HTR-8/SVneo (cell line): ENCODE measurements at regions not wholly inside any gene's neighbourhood (a gene's known extent, or its start where the extent isn't known, plus 50 kb on each side); places are given as distances from the start of the nearest gene placed in this dataset.
"Not testable (repeated sequence)": the region's sequence is repeated elsewhere in the genome, so short reads cannot be mapped to it uniquely, and the experiment has no call there.

Experiments
- DNase-seq: peaks from one replicate; pipeline ENCODE4 v3.0.0; 2011; ENCODE audit warnings: low spot score, mixed read lengths; ENCODE audit not compliant: insufficient read length
- FAIRE-seq: peaks from 2 replicates; lab custom pipeline; 2011; peaks lifted over from hg19 to GRCh38; lab: Jason Lieb, UNC

DNA sequence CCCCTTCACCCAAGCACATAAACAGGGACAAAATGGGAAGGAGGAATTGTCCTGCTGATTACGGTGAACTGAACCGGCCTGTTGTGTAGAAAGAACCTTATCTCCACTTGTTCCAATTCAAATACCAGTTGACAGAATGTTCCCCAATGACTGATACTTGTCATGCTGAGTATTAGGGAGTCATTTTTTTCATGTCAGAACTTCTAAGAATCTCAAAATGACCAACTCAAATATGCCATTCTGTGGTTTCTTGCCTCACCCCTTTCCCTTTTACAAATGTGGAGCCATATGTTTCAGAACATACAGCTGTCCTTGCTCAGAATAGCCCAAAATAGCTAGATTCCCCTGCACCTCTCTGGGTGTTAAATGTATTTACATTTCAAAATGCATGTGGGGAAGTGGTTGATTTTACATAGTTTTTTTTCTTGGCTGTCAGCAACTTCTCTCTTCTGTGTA is 405.9 kb upstream of the TBL1XR1 start:
- FAIRE-seq (no peak), DNase-seq (no peak)

DNA sequence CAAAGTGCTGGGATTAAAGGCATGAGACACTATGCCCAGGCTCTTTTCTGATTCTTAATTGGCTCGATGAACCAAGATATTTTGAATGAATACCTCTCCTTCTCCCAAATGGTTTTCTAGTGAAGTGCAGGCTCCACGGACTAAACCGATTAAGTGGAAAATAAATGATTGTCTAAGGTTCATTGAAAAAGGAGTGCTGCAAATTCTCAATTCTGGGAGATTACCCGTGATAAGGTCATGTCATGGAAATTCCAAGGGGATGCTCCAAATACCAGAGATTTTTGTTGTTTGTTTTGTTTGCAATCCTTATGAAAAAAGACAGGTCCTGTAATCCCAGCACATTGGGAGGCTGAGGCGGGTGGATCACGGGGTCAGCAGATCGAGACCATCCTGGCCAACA is 406.9 kb upstream of the TBL1XR1 start:
- no peak for FAIRE-seq
- DNase-seq, result no peak

- DNase-seq (no peak), FAIRE-seq (no peak)
These were observed 409.6 kb upstream of the TBL1XR1 start for GRCh38 chr3:177606891-177607290.

GRCh38 chr3:177607589-177607988 is 410.3 kb upstream of the TBL1XR1 start:
- FAIRE-seq, result no peak
- DNase-seq, result no peak

GRCh38 chr3:177608443-177608842 is 411.2 kb upstream of the TBL1XR1 start:
- no peak for DNase-seq
- FAIRE-seq, result no peak

- DNase-seq, result no peak
These were observed 412.3 kb upstream of the TBL1XR1 start for GRCh38 chr3:177609613-177610012.

DNA sequence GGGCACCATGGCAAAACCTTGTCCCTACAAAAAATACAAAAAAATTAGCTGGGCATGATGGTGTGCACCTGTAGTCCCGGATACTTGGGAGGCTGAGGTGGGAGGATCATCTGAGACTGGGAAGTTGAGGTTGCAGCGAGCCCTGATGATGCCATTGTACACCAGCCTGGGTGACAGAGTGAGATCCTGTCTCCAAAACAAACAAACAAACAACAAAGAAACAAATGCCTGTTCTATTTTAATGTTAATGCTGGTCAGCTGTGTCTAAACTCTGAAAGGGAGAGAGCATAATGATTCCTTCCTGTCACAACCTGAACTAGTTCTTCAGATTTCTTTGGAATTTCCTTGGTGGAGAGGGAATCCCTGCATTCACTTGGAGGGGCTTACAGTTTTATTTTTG is 413.0 kb upstream of the TBL1XR1 start:
- no peak for FAIRE-seq
- DNase-seq, result no peak

More at GRCh38 chr3:177609613-177610012, 412.3 kb upstream of the TBL1XR1 start:
- FAIRE-seq, result no peak

DNA sequence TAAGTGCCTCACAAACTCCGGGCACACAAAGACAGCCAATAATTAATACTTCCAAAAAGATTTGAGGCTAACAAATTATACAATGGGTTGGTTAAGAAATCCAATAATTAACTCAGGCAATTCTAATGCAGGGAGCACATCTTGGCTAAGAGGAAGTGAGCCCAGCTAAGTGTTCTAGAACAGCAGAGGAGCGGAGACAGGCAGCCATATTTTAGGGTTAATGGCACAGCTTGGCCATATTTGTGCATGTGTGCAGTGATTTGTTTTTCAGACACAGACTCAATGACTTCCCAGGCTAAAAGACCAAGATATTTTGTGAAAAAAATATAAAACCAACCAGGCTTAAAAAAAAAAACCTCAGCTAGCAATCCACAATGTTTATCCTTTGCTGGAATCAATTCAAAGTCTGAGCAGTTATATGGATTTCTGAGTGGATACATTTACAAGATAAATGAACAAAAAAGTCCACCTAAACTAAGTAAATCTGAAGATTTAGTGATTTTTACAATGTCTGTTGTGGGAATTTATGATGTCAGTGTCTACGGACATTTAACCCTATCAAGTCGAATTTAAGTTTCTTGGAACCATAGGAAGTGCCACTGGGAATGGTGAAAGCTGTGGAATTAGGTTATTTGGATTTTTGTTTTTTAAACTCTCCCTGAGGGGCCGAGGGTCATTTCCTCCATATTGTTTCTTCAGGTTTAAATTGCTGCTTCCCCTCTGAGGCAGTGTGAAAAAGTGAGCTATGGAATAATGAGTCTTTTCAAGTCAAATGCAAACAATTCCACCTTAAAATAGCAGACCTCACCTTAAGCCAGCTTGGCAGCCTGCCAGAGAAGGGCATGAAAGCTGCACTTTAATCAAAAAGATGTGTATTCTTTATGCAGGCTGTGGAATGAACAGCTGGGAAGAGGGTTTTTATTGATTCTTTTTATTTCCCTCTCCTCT is 413.7 kb upstream of the TBL1XR1 start:
- DNase-seq, result no peak
- FAIRE-seq, result no peak

- DNase-seq, result no peak
- no peak for FAIRE-seq
These were observed 414.6 kb upstream of the TBL1XR1 start for GRCh38 chr3:177611752-177612334.

GRCh38 chr3:177613901-177614300 is 416.6 kb upstream of the TBL1XR1 start:
- DNase-seq (no peak), FAIRE-seq (no peak)

DNA sequence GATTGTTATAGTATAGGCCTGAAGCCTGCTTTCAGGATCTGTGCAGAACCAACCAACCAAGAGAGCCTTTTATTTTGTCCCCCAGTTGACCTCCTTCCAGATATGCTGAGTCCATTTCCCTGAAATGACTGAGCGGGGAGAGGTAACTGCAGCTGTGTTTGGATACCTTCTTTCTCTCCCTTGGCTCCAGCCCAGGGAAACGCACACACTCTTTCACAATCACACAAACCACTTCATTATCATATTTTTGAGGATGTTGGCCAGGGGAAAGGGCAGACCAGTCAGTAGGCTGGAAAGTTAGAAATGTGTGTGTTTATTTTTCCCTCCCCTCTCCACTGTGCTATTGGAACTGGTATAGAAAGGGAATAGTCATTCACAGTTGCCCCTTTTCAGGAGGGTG is 417.7 kb upstream of the TBL1XR1 start:
- DNase-seq (peak; percentile 37), FAIRE-seq (no peak)

GRCh38 chr3:177618873-177619733 is 421.8 kb upstream of the TBL1XR1 start:
- no peak for DNase-seq
- FAIRE-seq, result no peak

- no peak for FAIRE-seq
- DNase-seq, result no peak
These were observed 422.8 kb upstream of the TBL1XR1 start for GRCh38 chr3:177620073-177620472.

- no peak for FAIRE-seq
- no peak for DNase-seq
These were observed 425.2 kb upstream of the TBL1XR1 start for GRCh38 chr3:177622520-177622919.

DNA sequence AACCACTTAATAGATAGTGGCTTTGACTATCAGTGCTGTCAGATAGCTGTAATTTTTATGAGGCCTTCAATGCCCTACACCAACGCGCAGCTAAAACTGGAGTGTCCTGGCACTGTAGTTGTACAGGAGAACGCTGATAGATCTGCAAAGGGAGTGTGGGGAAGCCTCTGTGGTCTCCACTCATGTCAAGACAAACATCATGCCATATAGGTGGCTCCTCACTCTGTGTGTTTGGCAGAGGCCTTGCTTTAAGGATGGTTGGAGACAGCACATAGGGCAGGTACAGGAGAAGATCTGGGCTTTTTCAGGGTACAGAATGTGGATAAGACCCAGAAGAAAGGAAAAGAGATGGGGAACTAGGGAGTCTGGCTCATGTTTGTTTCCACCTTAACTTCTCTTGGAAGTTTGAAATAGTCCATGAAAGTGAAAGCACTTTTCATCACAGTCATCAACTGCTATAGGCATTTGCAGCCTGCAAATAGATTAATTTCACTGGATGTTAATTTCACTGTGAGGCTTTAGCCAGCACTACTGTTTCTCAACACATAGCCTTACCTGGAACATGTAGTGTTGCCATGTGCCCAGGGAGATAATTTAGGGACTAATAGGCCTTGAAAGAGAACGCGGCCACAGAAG is 425.8 kb upstream of the TBL1XR1 start:
- DNase-seq (no peak), FAIRE-seq (no peak)

DNA sequence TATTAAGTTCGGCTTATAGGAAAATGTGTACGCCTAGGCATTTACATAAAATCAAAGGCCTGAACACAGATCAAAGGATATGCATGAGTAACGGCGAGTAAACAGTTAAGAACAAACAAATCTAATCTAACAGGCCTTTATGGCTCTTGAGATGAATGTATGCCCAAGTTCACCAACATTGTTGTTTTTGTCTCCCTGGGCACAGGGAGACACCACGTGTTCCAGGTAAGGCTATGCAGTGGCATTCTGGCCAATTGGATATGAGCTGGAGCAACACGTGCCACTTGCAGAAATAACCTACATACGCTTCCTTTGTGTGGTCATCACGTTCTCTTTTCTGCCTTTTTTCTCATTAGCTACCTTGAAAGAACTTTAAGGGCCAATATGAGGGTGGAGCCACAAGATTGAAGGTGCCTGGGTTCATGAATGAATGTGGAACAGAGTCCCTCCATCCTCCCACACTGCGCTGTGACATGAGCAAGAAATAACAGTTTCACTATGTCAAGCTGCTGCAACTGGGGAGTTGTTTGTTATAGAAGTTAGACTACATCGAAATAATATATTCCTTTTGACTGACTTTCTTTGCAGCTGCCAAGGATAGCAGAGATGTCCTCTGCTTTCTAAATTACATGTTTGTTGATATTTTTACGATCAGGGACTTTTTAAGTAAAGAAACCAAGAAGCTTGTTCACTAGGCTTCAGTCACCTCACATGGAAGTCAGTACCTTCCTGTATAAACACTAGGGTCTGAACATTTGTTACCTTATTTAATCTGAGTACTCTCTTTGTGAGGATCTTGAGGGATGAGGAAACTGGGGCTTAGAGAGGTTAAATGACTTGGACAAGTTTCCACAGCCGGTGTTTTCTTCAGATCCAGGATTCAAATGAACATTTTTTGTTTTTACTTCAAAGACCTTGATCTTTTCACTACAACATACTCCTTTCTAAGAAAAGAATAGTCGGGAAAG is 427.5 kb upstream of the TBL1XR1 start:
- no peak for DNase-seq
- no peak for FAIRE-seq

DNA sequence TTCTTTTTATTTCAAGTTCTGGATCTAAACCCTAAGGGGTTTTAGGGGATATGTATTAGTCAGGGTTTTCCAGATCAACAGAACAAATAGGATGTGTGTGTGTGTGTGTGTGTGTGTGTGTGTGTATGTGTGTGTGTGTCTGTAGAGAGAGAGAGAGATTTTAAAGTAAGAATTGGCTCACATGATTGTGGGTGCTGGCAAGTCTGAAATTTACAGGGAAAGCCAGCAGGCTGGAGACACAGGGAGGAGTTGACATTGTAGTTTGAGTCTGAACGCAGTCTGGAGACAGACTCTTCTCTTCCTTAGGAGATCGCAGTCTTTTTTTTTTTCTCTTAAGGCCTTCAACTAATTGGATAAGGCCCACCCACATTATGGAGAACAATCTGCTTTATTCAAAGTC is 428.8 kb upstream of the TBL1XR1 start:
- no peak for DNase-seq
- FAIRE-seq, result no peak

DNA sequence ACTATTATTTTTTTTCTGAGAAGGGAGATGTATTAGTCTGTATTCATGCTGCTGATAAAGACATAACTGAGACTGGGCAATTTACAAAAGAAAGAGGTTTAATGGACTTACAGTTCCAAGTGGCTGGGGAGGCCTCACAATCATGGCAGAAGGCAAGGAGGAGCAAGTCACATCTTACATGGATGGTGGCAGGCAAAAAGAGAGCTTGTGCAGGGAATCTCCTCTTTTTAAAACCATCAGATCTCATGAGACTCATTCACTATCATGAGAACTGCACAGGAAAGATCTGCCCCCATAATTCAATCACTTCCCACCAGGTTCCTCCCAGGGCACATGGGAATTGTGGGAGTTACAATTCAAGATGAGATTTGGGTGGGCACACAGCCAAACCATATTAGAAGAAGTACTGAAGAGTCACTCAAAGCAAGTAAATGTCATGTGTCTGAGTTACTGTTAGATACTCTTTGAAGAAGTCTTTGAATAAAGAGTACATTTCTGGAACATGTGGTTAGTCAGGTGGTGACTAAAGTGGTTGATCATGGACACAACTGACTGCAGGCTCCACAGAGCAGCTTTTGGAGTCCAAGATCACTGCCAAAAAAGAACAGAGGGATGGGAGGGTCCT is 430.9 kb upstream of the TBL1XR1 start:
- not testable (repeated sequence) for FAIRE-seq, DNase-seq

DNA sequence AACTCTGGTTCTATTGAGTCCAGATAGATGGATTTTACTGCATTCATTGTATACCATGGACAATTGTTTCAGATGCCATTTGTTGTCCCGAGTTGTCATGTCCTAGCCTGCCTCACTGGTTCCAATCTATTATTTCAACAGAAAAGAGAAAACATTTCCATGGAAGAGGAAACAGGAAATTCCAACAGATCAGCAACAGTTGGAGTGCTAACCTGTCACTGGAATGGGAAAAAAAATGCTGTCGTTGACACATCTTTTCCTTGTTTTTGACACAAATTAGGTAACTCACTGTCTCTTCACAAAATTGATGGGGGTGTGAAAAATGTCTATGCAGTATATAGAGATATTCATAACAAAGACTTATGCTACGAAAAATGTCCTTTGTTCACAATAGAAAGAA is 432.0 kb upstream of the TBL1XR1 start:
- no peak for DNase-seq
- FAIRE-seq, result no peak
